ENCODE measurements at regions not wholly inside any gene's neighbourhood (a gene's known extent, or its start where the extent isn't known, plus 50 kb on each side); places are given as distances from the start of the nearest gene placed in this dataset.

GRCh38 chr13:88643233-88643632, 972.1 kb downstream of the SLITRK5 start:
- TF ChIP-seq CTCF (conservative IDR thresholded peaks at IDR 0.05): no peak
- no peak for TF ChIP-seq EZH2 (IDR thresholded peaks at IDR 0.05; ENCODE audit: low read depth)
